DMS 273 (cell line): ENCODE measurements at regions not wholly inside any gene's neighbourhood (a gene's known extent, or its start where the extent isn't known, plus 50 kb on each side); places are given as distances from the start of the nearest gene placed in this dataset.
"Not testable (repeated sequence)": the region's sequence is repeated elsewhere in the genome, so short reads cannot be mapped to it uniquely, and the experiment has no call there.

Experiments used
- DNase-seq: peaks from one replicate; lab custom pipeline; 2025; ENCODE audit not compliant: unreplicated experiment; lab: John Stamatoyannopoulos, UW

DNA sequence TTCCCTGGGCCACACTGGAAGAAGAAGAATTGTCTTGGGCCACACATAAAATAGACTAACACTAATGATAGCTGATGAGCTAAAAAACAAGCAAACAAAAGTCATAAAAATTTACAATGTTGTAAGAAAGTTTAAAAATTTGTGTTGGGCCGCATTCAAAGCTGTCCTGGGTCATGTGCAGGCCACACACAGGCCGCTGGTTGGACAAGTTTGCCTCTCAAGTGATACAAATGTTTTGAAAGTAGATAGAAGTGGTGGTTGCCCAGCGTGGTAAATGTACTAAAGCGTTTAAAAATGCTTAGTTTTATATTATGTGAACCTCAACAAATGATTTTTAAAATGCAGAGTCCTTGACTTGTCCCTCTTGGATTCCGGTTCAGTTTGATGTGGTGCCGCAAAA lies 94.9 kb upstream of the TBCA start:
- no peak for DNase-seq

DNA sequence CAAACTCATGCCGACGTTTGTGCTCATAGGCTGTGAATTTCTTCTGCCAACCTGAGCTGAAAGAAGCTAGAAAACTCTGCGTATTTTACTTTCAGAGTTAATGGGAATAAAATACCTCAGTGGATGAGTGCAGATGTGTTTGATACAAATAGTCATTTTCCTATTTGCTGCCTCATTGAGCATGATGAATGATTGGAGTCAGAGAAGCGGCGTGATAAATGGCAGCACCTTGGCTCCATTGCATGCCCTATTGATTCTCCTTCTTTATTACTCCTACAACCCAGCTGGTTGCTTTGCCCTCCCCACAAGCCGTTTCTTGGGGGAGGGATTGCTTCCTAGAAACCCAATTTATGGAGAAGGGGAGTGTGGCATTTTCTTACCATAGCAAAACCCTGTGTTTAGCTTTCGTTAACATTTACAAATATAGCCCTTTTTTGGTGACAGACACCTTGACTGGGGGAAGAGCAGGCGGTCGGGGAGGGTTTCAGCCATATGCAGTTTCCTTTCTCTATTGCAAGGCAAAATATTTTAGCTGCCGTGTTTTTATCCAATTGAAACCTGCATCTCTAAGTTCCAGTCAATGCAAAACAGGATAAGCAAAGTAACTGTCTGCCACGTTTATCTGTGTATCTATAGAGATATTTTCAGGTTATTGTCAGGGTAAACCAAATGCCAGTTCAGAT lies 93.1 kb upstream of the TBCA start:
- peak; percentile 8 for DNase-seq

DNA sequence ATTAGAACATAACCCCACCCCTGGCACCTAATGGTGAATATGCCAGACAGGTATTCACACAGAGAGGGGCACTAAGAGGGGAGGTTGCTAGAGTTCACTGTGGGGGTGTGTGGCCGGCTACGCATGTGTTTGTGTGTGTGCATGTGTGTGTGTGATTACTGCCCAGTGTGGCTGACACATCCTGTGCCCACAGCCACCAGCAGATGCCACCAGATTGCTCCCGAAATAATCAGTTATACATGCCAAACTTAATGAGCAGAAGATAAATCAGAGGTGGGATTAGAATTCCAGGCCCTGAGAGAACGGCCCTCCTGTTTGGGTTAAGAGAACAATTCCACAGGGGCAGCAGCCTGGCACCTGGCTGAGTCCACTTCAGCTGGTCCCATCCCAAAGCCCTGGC lies 91.8 kb upstream of the TBCA start:
- DNase-seq = peak; percentile 23

DNA sequence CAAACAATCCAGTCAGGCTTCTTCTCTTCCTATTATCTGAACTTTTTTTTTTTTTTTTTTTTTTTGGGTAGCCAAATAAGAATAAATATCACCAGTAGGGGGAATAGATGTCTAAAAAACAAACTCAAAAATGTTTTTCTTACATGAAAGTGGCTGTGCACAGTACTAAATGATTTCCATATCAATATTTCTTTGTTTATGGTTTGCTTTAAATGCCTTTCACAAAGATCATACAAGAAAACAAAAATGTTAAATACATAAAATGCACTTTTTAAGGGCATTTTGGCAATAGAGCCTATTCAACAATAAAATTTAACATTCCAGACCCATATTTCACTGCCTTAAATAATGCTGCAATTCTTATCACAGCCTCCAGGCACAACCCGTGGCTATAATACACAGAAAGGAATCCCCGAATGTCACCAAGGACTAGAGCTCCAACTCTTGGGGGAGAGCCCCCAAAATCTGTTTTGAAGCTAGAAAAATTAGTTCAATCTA lies 91.1 kb upstream of the TBCA start:
- peak; percentile 51 for DNase-seq

DNA sequence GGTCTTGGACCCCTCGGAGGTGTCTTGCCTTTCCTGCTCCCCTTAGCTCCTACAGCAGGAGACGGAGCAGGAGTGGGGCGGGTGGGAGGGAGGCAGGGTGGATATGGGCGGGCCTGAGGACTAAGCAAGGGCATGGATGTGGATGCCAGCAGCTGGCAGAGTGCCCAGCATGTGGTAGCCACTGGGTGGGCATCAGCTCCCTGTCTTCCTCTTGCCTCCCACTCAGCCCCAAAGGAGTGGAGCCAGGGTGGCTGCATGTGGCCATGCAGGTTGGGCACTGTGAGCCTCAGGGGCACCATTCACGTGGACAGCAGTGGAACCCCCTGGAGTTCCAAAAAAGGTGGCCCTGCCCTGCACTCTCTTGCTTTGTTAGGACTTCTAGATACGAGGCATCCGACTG lies 90.1 kb upstream of the TBCA start:
- DNase-seq = no peak

DNA sequence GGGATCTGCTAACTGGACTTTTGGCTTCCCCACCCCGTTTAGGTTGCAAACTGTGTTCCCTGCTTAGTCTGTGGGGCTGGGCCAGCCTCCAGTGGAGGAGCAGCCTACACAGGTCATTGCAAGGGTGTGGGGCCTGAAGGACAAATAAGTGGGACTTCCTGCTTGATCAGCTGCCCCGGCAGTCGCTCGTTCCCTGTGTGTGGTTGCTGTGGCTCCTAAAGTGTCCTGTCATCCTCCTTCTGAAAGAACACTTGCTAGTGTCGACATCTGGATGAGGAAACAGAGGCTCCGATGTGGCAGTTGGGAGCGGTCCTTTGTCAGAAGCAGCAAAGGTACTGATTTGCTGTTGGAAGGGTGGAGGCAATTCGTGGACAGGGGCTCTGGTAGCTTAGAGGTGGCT lies 88.9 kb upstream of the TBCA start:
- DNase-seq = no peak

DNA sequence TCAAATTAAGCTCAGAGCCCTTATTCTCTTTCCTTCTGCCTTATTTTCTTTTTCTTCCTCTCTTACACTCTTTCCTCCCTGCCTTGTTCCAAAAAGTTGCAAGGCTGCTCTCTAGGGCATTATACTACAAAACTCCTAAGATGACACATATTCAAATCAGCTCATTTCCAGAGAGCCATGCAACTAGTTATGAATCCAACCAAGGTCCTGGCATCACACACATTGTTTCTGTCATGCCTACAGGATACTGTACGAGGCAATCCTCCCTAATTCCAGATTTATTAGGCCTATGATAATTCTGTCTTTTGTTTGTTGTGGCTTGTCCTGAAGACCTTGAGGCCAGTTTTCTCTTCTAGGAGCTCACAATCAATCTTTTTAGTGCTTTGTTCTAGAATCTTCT lies 87.0 kb upstream of the TBCA start:
- DNase-seq = no peak

DNA sequence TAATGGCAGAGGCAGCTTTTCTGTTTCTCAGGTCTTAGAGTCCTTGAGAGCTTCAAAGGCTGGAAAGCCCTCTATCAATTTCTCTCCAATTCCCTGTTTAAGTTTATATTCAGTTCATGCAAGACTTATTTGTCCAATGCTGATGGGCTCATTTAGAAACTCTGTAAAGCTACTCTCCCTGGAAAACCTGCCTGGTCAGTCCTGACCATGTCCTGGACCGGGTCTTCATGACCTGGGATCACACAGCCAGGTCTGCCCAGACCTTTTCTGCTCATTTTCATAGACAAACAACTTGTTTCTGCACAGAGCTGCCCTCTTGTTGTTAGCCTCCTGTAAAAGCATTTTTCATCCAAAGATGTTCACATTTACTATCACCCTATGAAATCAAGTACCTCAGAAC lies 85.4 kb upstream of the TBCA start:
- no peak for DNase-seq

DNA sequence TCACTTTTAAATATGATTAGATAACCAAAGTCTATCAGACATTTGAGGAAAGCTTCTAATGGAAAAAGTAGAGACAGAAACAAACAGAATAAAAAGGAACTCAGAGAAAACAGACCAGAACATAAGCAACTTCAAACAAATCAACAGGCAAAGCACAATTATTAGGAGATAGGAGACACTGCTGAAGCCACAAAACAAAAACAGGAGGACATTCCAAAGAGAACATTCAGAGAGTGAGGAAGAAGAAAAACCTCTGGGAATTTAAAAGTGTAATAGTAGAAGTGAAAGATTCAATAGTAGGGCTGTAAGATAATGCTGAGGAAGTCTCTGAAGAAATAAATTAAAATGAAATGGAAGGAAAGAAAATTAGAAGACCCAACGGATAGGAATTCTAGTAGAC lies 83.2 kb upstream of the TBCA start:
- DNase-seq = no peak

DNA sequence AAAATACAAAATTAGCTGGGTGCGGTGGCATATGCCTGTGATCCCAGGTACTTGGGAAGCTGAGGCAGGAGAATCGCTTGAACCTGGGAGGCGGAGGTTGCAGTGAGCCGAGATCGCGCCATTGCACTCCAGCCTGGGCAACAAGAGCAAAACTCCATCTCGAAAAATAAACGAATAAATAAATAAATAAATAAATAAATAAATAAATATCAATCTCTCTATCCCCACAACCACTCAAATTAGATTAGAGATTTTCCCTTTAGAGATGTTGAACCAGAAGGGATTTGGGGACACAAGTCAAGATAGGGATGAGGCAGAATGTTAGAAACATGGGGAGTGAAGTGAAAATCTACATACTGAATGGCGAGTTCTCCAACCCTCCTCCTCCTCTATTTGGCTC lies 82.5 kb upstream of the TBCA start:
- not testable (repeated sequence) for DNase-seq

DNA sequence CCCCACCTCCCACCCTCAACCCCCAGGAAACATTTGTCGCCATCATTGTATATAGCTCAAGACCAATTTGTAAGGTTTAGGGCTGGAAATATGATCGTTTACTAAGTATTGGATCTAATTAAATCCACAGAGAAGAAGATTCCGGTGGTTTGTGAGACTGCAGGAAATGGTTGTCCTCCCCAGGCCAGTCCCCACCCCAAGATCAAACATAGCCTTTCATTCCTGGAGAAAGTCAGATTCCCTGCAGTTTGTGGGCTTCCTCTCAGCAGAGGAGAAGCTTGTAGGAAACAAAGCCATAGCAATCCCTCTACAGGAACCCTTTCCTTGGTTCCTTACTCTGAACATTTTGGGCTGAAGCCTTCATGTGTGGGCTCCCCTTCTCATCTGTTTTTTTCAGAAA lies 79.2 kb upstream of the TBCA start:
- DNase-seq = no peak

DNA sequence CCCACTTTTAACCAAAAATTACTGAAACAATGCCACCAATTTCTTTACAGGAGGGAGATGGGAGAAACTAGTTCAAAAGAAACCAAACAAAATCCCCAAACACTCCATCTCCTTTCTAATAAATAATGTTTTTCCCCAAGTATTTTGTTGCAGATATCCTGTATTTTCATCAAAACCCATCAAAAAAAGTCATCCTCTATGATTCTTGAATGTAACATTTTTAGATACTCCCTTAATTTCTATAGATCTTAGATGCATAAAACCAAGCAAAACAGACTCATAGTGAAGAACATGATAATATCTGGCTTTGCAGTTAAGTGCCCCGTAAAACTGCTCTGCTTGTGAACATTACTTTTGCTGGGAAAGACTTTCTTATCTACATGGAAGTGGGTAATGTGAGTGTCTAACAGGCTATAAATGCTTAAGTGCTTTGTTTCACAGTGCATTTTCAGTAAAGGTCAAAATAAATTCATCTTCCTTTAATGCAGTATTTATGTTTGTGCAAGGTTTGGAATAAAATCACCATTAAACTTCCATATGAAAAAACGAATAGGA lies 77.3 kb upstream of the TBCA start:
- DNase-seq = no peak

DNA sequence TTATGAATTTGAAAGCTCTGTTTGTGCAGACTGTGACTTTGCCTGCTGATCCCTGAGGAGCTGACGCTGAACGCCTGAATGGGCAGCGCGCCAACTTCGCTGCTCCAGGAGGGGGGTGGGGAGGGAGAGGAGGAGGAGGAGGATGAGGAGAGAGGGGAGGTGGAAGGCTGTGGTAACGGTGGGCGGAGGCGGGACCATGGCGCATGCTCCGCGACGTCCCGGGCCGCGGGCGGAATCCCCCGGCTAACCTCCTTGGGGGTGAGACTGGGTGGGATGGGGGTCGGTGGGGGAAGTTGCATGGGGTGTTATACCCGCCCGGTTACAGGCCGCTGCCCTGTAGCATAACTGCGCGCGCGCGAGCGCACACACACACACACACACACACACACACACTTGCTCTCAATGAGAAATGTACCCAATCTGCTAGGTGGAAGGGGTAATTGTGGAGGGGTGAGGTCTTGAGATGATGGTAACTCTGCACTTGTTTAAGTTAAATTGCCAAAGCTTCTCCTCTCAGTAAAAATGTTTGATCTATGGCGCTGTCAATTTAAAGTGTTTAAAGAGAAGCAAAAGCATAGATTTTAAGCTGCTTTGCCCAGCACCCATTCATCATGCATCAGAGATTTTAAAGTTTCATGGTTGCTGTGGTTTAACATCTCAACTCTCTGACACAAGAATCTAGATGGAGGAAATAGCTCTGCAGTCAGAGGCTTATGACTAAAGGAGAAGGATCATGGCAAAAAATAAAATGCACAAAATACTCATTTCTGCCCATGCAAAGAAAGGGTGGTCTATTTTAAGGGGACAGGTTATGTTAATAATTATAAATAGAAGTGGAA lies 76.6 kb upstream of the TBCA start:
- no peak for DNase-seq

DNA sequence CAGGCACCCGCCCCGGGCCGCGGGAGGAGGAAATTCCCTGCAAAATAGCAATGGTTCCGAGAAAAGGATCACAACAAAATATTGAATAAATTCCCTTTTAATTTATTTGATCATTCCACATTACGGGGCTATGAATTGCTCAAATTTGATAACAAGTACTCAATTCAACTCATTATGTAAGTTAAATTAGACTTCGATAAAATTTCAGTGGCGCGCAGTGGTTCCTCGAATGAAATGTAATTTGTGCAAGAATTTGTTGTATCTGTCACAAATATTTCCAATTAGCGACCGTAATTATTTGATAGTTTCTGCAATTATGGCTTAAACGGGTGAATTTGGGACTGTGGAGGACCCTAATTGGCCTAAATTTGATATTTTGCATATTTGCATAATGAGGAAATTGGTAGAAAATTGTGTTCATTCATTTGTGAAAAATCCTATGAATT lies 76.0 kb upstream of the TBCA start:
- DNase-seq = no peak

DNA sequence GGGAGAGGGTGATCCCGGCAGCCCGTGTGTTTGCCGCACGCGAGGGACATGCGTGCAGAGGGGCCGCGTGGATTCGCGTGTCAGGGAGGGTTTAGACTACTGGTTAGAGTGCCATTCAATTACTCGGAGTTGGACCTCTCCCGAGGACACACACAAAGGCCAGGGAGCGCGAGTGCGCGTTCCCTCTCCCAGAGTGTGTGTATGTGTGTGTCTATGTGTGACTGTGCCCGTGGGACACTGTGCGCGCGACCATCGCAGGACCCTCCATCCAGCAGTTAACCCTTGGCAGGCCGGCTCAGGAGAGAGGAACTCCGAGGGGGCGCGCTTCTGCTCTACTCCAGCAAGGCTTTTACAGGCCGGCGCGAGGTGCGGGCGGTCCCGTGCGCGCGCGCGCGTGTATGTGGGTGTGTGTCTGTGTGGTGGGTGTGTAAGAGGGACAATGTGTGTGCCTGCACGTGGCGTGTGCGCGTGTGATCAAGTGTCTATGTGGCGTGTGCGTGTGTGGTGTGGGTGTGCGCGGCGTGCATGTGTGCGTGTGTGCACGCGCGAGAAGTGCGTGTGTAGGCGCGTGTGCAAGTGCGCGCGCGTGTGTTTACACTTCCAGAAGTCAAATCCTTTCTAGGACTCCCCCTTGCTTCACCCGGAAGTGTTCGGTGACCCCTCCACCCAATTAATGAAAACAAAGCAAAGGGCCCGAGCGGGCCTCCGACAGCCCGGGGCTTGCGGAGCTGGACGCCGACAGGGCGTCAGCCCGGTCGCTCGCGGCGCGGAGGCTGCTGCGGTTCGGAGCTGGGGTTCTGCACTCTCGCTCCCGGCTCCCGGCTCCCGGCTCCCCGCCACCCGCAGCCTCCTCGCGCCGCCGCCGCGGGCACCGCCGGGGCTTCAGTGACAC lies 75.3 kb upstream of the TBCA start:
- no peak for DNase-seq

DNA sequence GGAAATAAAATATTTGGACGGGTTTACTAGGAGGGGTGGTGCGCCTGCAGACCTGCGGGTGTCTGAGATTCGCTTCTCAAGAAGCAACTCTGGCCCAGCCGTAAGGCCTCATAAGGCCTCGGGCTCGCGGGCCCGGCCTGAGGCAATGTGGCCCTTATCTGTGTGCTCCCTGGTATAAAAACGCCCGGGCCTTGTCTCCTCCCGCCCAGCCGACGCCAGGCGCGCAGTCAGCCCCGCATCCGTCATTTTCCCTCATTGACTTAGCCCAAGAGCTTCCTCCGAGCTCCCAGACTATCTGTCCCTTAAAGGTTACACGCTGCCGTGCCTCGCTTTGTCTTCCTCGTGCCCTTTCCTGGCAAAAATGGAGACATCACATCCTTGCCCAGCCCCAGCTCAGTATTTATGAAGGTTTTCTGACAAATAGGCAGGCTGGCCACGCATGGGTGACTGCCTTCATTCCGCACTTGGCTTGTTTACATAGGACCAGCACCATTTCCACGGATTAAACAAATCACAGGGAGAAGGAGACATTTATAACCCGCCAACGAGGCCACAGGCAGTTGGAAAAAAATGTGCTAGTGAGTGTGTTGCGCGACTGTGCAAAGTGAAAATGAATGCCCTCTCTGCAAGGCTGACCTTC lies 74.5 kb upstream of the TBCA start:
- DNase-seq = no peak

DNA sequence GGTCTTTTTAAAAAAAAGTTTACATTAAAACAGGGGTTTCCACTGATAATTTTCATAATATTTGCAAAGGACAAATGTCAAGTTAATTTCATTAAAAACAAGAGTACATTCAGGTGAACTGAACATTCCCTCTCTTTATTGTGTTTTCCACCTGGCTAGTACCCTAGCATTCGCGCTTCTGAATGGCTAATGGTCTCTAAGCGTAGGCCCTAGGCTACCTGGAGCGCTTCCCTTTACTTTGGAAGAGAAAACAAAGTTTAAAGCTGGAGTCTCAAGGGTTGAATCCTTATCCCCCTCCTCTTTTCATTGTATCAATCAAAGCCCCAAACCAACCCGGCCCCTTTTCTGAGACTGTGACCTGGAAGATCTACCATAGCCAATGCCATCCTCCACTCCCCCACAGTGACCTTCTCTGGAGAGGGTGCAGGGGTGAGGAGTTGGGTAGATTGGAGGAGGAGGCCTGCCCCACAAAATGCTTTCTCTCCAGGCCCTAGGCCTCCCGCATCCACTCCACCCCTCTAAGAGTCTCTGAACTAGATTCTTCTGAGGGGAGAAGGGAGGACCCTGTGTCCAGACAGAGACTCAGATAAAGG lies 73.3 kb upstream of the TBCA start:
- DNase-seq = no peak

DNA sequence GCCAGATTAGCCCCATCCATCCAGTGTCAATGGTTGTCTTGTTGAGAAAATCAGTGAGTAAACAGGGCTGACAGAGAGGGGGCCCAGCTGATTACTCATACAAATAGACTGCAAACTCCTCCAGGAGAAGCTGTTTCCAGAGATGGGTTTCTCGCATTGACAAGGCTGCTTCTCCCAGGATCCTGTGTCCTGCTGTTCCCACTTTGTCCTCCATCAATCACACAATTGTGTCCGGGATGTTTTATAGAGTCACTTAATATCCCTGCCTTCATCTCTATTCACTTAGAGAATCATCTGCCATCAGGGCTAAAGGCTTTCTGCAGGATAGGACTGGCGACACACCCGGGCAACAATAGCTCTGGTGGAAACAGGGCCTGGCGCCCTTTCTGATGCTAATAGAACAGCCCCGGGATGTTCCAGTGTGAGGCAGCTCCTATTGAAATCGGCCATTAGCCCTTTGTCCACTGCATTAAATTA lies 71.7 kb upstream of the TBCA start:
- no peak for DNase-seq

DNA sequence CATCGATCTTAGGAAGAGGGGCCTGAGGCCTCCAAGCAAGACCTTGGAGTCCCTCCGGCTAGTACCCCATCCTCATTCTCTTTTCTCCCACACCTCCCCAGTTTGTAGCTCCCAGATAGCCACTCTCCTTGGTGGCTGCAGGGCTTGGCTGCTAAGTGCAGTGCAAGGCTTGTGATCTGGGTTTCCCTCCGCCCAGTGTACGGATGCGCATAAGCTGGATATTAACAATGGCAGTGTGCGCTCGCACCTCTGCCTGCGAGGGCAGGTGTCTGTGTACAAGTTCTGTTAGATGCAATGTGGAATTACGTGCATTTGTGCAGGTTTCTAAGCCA lies 71.0 kb upstream of the TBCA start:
- no peak for DNase-seq

DNA sequence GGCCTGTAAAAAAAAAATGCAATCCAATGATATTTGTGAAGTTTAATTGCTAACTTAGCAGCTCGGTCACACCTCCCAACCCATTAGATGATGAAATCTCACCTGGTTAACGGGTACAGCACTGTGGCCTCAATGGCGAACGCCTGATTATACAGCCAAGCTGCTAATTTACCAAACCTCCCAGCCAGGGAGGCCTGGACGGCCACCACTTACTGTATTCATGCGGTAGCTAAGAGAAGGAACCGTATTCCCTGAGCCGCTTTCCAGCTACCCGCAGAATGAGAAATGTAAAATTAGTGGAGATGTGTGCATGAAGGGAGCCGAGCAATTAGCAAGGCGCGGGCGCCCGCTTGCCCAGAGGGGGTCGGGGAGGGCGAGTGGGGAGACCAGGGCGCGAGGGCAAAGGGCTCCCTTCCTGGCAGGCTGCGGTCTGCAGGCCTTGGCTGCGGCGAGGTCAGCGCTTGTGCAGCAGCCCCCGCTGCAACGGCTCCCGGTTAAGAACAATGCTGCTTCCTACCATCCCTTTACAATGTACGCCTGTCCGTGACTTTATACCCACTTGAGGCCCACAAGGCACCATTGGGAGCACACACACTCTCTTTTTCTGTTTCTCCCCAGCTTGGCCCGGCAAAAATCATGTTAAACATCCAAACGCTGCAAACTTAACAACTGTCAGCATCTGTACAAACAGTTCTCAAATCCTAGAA lies 70.4 kb upstream of the TBCA start:
- no peak for DNase-seq
